ENCODE measurements at regions not wholly inside any gene's neighbourhood (a gene's known extent, or its start where the extent isn't known, plus 50 kb on each side); places are given as distances from the start of the nearest gene placed in this dataset.

DNA sequence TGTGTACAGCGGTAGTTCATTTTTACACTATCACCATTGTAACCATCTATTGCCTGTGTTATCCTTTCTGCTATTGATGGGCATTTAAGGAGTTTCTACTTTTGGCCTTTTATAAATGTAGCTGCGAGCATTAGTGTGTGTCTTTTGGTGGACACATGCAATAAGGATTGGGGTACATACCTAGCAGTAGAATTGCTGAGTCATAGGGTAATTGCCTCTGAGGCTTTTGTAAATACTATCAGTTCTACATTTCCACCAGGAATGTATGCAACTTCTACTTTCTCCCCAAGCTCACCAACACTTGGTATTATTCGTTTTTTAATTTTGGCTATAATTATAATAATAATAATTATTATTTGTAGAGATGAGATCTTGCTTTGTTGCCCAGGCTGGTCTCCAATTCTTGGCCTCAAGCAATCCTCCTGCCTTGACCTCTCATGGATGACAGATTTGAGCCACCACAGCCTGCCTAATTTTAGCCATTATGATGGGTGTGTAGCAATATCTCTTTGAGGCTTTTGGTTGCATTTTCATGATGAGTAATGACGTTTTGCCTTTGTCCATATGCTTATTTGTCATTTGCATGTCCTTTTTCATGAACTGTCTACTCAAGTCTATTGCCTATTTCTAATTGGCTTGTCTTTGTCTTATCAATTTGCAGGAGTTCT is 277.0 kb downstream of the ACTR3B start:
- H3K36me3 ChIP-seq (ENCODE audit: control insufficient read depth in 4 of 4, insufficient read depth in 3 of 4, low read depth in 1 of 4, low read length in 3 of 4) = no peaks in the 10 kb centered on the region
- 76% methylated on average over 4 of the region's 4 CpGs for WGBS
- H3K4me1 ChIP-seq (ENCODE audit: control insufficient read depth in 4 of 4, insufficient read depth in 4 of 4, low read length in 3 of 4) = no peaks in the 10 kb centered on the region
- no peak overlapping the region for H3K9ac ChIP-seq (ENCODE audit: low read depth in 1 of 2, low read length in 2 of 2)
- TF ChIP-seq EGR1 (IDR thresholded peaks at IDR 0.05; ENCODE audit: low read depth in 2 of 2) = no peak
- no peak for TF ChIP-seq JUND (IDR thresholded peaks at IDR 0.05)
- TF ChIP-seq HNF4G (IDR thresholded peaks at IDR 0.05) = no peak
- TF ChIP-seq RAD21 (IDR thresholded peaks at IDR 0.05) = no peak
- TF ChIP-seq NR2F2 (IDR thresholded peaks at IDR 0.05) = no peak
- no peak for TF ChIP-seq HNF4A (conservative IDR thresholded peaks at IDR 0.05)
- TF ChIP-seq, protein P1, sequence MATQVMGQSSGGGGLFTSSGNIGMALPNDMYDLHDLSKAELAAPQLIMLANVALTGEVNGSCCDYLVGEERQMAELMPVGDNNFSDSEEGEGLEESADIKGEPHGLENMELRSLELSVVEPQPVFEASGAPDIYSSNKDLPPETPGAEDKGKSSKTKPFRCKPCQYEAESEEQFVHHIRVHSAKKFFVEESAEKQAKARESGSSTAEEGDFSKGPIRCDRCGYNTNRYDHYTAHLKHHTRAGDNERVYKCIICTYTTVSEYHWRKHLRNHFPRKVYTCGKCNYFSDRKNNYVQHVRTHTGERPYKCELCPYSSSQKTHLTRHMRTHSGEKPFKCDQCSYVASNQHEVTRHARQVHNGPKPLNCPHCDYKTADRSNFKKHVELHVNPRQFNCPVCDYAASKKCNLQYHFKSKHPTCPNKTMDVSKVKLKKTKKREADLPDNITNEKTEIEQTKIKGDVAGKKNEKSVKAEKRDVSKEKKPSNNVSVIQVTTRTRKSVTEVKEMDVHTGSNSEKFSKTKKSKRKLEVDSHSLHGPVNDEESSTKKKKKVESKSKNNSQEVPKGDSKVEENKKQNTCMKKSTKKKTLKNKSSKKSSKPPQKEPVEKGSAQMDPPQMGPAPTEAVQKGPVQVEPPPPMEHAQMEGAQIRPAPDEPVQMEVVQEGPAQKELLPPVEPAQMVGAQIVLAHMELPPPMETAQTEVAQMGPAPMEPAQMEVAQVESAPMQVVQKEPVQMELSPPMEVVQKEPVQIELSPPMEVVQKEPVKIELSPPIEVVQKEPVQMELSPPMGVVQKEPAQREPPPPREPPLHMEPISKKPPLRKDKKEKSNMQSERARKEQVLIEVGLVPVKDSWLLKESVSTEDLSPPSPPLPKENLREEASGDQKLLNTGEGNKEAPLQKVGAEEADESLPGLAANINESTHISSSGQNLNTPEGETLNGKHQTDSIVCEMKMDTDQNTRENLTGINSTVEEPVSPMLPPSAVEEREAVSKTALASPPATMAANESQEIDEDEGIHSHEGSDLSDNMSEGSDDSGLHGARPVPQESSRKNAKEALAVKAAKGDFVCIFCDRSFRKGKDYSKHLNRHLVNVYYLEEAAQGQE (IDR thresholded peaks at IDR 0.05) = no peak
- TF ChIP-seq, protein P2, sequence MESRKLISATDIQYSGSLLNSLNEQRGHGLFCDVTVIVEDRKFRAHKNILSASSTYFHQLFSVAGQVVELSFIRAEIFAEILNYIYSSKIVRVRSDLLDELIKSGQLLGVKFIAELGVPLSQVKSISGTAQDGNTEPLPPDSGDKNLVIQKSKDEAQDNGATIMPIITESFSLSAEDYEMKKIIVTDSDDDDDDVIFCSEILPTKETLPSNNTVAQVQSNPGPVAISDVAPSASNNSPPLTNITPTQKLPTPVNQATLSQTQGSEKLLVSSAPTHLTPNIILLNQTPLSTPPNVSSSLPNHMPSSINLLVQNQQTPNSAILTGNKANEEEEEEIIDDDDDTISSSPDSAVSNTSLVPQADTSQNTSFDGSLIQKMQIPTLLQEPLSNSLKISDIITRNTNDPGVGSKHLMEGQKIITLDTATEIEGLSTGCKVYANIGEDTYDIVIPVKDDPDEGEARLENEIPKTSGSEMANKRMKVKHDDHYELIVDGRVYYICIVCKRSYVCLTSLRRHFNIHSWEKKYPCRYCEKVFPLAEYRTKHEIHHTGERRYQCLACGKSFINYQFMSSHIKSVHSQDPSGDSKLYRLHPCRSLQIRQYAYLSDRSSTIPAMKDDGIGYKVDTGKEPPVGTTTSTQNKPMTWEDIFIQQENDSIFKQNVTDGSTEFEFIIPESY (IDR thresholded peaks at IDR 0.05) = no peak
- TF ChIP-seq GABPA (IDR thresholded peaks at IDR 0.05 in 1 of 2, conservative IDR thresholded peaks at IDR 0.05 in 1 of 2) = no peak
- no peak for TF ChIP-seq SP1 (IDR thresholded peaks at IDR 0.05)
- TF ChIP-seq FOXA2 (IDR thresholded peaks at IDR 0.05) = no peak
- TF ChIP-seq YY1 (IDR thresholded peaks at IDR 0.05) = no peak
- TF ChIP-seq, protein P3, sequence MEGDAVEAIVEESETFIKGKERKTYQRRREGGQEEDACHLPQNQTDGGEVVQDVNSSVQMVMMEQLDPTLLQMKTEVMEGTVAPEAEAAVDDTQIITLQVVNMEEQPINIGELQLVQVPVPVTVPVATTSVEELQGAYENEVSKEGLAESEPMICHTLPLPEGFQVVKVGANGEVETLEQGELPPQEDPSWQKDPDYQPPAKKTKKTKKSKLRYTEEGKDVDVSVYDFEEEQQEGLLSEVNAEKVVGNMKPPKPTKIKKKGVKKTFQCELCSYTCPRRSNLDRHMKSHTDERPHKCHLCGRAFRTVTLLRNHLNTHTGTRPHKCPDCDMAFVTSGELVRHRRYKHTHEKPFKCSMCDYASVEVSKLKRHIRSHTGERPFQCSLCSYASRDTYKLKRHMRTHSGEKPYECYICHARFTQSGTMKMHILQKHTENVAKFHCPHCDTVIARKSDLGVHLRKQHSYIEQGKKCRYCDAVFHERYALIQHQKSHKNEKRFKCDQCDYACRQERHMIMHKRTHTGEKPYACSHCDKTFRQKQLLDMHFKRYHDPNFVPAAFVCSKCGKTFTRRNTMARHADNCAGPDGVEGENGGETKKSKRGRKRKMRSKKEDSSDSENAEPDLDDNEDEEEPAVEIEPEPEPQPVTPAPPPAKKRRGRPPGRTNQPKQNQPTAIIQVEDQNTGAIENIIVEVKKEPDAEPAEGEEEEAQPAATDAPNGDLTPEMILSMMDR (IDR thresholded peaks at IDR 0.05; ENCODE audit: low read depth, low read length, missing input control) = no peak
- no peak for TF ChIP-seq RXRA (IDR thresholded peaks at IDR 0.05)
- TF ChIP-seq TAF1 (conservative IDR thresholded peaks at IDR 0.05) = no peak
- DNase-seq (ENCODE audit: low spot score) = no peak
- H3K27ac ChIP-seq (ENCODE audit: low read depth in 1 of 2, low read length in 2 of 2) = no peak overlapping the region
- H3K4me3 ChIP-seq (ENCODE audit: low read depth in 1 of 3, low read length in 3 of 3) = no peak overlapping the region
- peaks cover 0 to 5% (median 0%) of the 10 kb centered on the region in 4 donors for H3K9me3 ChIP-seq (ENCODE audit: control insufficient read depth in 4 of 4, low read length in 3 of 4)
- peaks cover 0 to 2% (median 0%) of the 10 kb centered on the region in 4 donors for H3K27me3 ChIP-seq (ENCODE audit: control insufficient read depth in 4 of 4, insufficient read depth in 4 of 4, low read length in 3 of 4)

- Histone ChIP-seq H3K4me3 (ENCODE audit: low read depth in 1 of 3, low read length in 3 of 3) (no peak overlapping the region), H3K27ac (ENCODE audit: low read depth in 1 of 2, low read length in 2 of 2) (no peak overlapping the region), H3K36me3 (ENCODE audit: control insufficient read depth in 4 of 4, insufficient read depth in 3 of 4, low read depth in 1 of 4, low read length in 3 of 4) (no peaks in the 10 kb centered on the region), H3K4me1 (ENCODE audit: control insufficient read depth in 4 of 4, insufficient read depth in 4 of 4, low read length in 3 of 4) (no peaks in the 10 kb centered on the region), H3K9ac (ENCODE audit: low read depth in 1 of 2, low read length in 2 of 2) (no peak overlapping the region), H3K9me3 (ENCODE audit: control insufficient read depth in 4 of 4, low read length in 3 of 4) (no peaks in the 10 kb centered on the region), H3K27me3 (ENCODE audit: control insufficient read depth in 4 of 4, insufficient read depth in 4 of 4, low read length in 3 of 4) (no peaks in the 10 kb centered on the region)
- TF ChIP-seq EGR1 (IDR thresholded peaks at IDR 0.05; ENCODE audit: low read depth in 2 of 2) = no peak
- TF ChIP-seq SP1 (IDR thresholded peaks at IDR 0.05) = no peak
- no peak for TF ChIP-seq TAF1 (conservative IDR thresholded peaks at IDR 0.05)
- no peak for TF ChIP-seq NR2F2 (IDR thresholded peaks at IDR 0.05)
- TF ChIP-seq RXRA (IDR thresholded peaks at IDR 0.05) = no peak
- DNase-seq (ENCODE audit: low spot score) = no peak
- WGBS = 89% methylated on average over 9 of the region's 9 CpGs
Observed at GRCh38 chr7:153043440-153043839, 283.9 kb downstream of the ACTR3B start.

All from liver (tissue), 8 donors.